Ammon's horn (tissue), 1 donor: ENCODE measurements at regions not wholly inside any gene's neighbourhood (a gene's known extent, or its start where the extent isn't known, plus 50 kb on each side); places are given as distances from the start of the nearest gene placed in this dataset.
"Not testable (repeated sequence)": the region's sequence is repeated elsewhere in the genome, so short reads cannot be mapped to it uniquely, and the experiment has no call there.

Experiments
- DNase-seq: peaks from one replicate; pipeline ENCODE4 v3.0.0-alpha.2; 2016; ENCODE audit warnings: low spot score

- DNase-seq: no peak
Observed at GRCh38 chr2:133884739-133885381, 316.6 kb upstream of the NCKAP5 start.

DNA sequence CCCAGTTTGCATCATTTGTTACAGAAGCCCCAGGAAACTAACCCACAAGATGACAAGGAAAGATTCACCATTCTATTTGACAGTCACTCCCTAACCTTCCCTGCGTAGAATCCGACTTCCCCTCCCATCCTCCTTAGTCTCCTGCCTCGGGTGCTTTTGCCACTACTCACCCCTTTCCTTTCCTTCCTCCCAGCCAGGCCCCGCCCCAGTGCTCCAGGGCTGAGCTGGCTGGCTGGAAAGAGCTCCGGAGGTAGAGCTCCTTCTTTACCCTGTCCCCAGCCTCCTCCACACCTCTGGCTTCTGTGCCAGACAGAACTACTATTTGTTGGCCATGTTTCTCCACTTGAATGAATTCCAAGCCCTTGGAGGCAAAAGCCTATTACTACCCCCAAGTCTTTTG, 317.6 kb upstream of the NCKAP5 start:
- DNase-seq: no peak

DNA sequence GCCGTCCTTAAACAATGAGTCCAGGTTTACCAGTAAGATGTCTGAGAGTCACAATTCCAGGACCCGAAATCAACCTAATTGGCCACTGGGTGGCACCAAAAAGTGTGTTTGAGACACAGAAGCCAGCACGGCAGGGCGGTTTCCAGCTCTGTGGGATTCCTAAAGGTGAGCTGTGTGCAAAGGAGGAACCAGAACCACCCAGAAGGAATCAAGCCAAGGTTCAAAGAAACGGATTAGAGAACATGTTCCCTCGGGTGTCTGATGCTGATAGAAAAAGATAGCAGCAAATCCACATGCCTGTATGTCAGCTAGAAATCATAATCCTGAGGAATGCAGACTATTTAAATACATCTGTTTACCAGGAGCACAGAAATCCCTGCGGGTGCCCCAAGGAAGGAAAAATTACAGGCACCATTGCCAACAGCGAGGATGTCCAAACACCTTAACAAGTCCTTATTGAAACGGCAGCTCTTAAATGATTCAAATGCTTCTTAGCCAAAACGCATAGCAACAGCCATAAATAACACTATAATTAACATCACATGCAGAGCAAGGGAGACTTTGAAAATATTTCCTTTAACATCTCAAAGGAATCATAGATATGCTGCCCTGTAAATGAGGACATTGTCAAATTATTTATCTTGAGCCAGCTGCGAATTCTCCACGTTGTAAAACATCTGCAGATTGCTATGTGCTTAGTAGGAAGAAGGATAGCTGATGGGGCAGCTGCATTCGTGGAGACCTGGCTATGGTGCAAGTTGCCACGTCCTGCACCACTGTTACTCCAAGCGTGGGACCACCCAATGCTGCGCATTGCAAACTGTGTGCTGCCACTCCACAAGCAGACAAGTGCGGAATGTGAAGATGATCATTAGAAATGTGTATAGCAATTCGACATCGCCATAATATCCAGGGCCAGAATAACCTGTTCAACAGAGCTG, 318.7 kb upstream of the NCKAP5 start:
- peak; percentile 87 for DNase-seq

DNA sequence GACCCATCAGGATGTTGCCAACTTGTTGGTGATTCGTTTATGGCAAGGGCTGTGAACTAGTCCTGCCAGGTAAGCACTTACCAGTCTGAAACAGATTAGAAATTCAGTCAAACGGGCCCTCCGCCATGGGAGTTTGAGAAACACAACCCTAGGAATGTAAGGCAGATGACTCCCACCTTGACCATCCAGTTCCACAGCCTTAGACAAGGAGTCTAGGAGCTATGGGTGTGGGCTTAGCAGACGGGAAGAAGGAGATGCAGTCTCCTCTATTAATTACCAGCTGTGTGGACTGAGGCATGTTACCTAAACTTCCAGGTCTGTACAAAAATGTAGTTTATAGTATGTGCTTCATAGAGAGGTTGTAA, 319.4 kb upstream of the NCKAP5 start:
- no peak for DNase-seq

DNA sequence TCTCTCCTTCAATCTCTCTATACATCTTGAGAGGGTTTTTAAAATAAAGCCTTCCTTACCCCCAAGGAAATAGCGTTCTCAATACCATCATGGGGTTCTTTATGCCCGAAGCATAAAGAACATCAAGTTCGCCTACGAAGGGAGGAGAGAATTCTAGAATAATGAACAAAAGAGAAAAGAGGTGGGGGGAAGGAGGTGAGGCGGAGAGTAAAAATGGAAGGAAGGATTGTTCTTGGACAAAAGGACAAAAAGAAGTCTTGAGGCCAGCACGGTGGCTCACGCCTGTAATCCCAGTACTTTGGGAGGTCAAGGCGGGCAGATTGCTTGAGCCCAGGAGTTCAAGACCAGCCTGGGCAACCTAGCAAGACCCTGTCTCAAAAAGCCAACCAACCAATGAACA, 319.8 kb upstream of the NCKAP5 start:
- no peak for DNase-seq

GRCh38 chr2:133888621-133889219, 320.5 kb upstream of the NCKAP5 start:
- DNase-seq: no peak

GRCh38 chr2:133892352-133892913, 324.2 kb upstream of the NCKAP5 start:
- DNase-seq: no peak

DNA sequence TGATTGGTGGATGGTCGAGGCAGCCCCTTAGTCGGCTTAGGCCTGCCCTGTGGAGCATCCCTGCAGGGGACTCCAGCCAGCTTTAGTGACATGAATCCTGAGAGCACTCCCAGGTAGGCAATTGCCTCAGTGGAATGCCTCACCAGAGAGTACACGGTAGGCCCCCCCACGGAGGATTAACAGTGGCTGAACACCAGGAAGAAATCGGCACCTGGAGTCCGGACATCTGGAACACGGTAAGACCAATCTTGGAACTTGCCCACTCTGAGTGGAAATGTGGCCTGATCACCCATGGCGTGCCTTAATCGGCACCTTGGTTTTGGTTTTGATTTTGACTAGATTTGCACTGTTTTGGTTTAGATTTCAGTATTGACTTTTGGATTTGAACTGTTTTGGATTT, 326.2 kb upstream of the NCKAP5 start:
- DNase-seq: no peak

DNA sequence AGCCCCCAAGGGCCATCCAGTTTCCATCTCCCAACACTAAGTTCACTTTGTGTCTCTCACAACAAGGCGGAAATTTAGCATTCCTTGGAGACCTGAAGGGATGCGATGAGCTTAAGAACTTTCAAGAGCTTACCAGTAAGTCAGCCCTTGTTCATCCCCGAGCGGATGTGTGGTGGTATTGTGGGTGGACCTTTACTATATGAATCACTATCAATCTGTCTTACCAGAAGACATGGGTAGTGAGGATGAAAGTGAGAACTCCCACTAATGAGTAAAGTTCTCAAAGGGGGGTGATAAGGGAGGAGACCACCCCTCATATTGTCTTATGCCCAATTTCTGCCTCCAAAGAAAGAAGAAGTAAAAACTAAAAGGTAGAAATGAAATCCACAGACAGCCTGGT, 329.6 kb upstream of the NCKAP5 start:
- DNase-seq: not testable (repeated sequence)

- no peak for DNase-seq
Observed at GRCh38 chr2:133900909-133901308, 332.6 kb upstream of the NCKAP5 start.

DNA sequence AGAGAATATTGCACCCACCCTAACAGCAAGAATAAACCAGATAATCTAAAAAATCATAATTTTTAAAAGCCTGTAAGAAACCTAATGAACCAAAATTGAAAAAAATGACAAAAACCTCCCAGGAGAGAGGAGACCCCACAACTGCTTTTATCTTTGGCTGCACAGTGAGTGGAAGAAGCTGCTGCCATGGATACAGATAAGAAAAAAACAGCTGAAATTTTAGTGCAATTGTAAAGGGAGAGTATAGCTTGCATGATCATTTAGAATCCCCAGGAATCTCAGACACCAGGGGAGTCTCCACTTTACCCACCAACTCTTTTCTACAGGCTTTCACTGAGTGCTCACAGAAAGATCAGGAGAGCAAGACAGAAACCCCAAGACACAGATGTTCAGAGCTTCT, 338.1 kb upstream of the NCKAP5 start:
- no peak for DNase-seq

- no peak for DNase-seq
Observed at GRCh38 chr2:133906926-133907325, 338.7 kb upstream of the NCKAP5 start.

- DNase-seq: no peak
Observed at GRCh38 chr2:133908171-133908570, 339.9 kb upstream of the NCKAP5 start.

DNA sequence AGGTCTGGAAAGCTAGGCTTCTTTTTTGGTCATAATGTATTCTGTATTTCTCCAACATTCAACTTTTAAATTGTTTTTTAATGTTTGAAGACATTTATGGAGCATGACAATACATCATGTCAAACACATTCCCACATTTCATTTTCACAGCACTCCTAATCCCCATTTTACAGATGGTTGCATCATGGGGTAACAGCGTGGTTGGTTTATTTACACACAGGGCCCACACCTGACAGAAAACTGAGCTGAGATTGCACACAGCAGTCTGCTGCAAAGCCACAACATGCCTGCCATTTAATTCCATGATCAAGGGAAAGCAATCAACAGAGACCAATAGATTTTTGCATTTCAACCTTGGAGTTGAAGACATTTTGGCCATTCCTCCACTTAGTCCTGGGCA, 335.7 kb upstream of the MGAT5 start:
- no peak for DNase-seq

GRCh38 chr2:133919285-133919684, 334.6 kb upstream of the MGAT5 start:
- DNase-seq: no peak

GRCh38 chr2:133927894-133928293, 326.0 kb upstream of the MGAT5 start:
- no peak for DNase-seq

DNA sequence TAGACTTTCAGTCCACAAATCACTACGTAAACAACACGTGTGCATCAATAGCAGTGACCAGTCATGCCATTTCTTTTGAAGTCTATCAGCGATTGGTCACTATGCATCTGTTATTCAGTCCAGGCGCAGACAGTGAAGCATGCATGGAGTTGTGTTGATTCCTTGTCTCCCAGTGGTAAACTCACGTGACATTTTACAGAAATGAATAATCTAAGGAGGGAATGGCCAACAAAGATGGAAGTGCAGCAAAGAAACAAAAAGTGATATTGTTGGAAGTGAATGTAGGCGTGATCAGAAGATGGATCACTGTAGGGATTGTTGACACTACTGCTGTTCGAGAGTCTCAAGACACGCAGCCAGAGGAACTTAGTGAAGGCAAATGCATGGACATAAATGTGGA, 317.8 kb upstream of the MGAT5 start:
- no peak for DNase-seq

DNA sequence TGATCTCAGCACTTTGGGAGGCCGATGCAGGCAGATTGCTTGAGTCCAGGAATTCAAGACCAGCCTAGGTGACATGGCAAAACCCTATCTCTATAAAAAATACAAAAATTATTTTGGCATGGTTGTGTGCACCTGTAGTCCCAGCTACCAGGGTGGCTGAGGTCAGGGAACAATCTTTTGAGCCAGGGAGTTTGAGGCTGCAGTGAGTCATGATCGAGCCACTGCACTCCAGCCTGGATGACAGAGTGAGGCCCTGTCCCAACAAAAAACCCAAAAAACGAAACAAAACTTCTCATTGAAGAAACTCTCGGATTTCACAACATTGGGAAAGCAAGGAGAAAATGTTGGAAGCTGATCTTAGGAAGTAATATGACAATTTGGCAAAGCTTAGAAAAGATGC, 317.3 kb upstream of the MGAT5 start:
- no peak for DNase-seq

DNA sequence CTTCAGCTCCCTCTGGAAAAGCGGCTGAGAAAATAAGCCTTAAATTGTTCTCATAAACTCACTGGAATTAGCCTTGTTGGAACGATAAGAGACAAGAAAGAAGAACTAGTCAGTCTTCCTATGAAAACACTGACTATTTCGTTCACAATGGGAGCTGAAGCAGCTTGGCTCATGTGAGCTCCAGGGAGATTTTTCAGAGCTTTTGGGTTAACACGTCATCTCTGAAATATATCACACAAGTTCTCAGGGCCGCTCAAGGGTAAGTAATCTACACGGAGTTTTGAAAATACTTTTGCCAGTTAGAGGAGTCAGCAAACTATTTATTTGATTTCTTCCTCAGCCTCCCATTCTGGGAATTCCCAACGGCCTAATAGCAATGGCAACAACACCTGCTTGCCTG, 316.2 kb upstream of the MGAT5 start:
- no peak for DNase-seq

GRCh38 chr2:133940134-133940533, 313.7 kb upstream of the MGAT5 start:
- DNase-seq: no peak

GRCh38 chr2:133941666-133942065, 312.2 kb upstream of the MGAT5 start:
- no peak for DNase-seq

DNA sequence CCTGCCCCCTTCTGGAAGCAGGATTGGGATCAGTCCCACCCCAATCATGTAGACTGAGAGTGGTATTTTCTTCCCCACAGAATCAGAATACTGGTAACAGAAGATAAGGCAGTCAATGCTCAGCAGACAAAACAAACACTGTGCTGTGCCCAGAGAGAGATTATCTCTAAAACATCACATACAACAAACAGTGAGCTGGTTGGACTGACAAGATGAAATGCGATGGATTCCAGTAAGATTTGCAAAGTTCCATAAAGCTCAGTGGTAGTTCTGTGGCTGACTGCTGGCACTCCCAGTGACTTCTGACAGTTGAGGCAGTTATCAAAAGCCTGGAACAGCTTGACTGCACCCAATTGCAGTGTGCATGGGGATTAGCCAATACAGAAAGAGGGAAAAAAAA, 311.5 kb upstream of the MGAT5 start:
- no peak for DNase-seq

DNA sequence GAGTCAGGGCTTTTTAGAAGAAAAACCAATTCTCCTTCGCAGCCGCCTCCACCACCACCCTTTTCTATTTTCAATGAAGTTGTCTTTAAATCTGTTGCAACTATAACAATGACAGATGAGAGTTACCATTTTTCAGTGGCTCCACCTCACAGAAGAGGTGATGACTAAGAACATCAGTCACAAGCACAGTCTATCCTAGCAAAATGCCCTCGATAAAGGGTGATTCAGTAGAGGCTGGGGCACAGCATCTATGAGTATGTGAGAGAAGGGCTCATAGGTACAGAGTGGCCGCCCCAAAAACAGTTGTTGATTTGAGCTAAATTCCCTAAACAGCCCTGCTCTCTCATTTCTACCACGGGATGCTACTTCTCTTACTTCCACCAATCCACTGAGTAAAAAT, 310.8 kb upstream of the MGAT5 start:
- DNase-seq: no peak
